ENCODE measurements at regions not wholly inside any gene's neighbourhood (a gene's known extent, or its start where the extent isn't known, plus 50 kb on each side); places are given as distances from the start of the nearest gene placed in this dataset.

DNA sequence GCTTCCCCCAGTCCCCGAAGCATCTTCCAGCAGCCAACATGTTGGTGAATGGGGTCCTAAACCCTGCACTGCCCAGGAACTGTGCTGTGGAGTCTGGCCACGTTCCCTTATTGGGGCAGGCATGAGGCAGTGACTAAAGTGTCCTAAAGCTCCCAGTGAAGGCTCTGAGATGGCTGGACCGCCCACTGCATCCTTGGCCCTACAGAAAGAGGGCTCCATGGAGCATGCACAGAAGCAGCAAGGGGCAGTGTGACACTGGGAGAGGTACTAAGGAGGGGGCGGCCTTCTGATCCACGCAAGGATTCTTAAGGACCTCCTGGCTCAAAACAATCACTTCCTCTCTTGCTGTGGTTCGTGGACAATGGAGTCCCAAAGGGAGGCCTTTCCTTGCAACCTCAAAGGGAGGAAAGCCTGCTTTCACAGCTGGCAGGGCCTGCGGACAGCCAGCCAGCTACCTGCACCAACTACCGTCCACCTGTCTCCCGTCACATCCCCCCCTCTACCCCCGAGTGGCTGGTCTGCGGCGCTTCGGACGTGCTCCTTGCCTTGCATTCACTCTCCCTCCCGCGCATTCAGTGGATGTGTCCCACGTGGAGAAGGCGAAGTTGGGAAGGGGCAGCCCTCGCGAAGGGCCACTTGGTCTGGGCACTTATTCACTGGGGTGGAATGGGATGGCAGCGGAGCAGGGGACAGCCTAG is 63.9 kb upstream of the STARD13 start:
- H3K27me3 ChIP-seq (replicated peaks; ENCODE audit: insufficient read depth) = no peaks in the 10 kb centered on the region
- TF ChIP-seq, protein P1, sequence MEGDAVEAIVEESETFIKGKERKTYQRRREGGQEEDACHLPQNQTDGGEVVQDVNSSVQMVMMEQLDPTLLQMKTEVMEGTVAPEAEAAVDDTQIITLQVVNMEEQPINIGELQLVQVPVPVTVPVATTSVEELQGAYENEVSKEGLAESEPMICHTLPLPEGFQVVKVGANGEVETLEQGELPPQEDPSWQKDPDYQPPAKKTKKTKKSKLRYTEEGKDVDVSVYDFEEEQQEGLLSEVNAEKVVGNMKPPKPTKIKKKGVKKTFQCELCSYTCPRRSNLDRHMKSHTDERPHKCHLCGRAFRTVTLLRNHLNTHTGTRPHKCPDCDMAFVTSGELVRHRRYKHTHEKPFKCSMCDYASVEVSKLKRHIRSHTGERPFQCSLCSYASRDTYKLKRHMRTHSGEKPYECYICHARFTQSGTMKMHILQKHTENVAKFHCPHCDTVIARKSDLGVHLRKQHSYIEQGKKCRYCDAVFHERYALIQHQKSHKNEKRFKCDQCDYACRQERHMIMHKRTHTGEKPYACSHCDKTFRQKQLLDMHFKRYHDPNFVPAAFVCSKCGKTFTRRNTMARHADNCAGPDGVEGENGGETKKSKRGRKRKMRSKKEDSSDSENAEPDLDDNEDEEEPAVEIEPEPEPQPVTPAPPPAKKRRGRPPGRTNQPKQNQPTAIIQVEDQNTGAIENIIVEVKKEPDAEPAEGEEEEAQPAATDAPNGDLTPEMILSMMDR (IDR thresholded peaks at IDR 0.05) = no peak
- TF ChIP-seq POLR2A (IDR thresholded peaks at IDR 0.05) (no peak), POLR2AphosphoS5 (IDR thresholded peaks at IDR 0.05) (no peak)
- H3K36me3 ChIP-seq = no peaks in the 10 kb centered on the region
- H3K9me3 ChIP-seq = no peaks in the 10 kb centered on the region
- intact Hi-C loops (cut with DNase I) = no loop called here
- no peak for DNase-seq (ENCODE audit: low spot score)
- H3K4me1 ChIP-seq (replicated peaks) = no peaks in the 10 kb centered on the region
- H3K4me3 ChIP-seq = peak overlapping the region; percentile 60 to 67
- H3K27ac ChIP-seq = peak overlapping the region; percentile 68 to 78
- 45% methylated on average over 21 of the region's 21 CpGs for WGBS

DNA sequence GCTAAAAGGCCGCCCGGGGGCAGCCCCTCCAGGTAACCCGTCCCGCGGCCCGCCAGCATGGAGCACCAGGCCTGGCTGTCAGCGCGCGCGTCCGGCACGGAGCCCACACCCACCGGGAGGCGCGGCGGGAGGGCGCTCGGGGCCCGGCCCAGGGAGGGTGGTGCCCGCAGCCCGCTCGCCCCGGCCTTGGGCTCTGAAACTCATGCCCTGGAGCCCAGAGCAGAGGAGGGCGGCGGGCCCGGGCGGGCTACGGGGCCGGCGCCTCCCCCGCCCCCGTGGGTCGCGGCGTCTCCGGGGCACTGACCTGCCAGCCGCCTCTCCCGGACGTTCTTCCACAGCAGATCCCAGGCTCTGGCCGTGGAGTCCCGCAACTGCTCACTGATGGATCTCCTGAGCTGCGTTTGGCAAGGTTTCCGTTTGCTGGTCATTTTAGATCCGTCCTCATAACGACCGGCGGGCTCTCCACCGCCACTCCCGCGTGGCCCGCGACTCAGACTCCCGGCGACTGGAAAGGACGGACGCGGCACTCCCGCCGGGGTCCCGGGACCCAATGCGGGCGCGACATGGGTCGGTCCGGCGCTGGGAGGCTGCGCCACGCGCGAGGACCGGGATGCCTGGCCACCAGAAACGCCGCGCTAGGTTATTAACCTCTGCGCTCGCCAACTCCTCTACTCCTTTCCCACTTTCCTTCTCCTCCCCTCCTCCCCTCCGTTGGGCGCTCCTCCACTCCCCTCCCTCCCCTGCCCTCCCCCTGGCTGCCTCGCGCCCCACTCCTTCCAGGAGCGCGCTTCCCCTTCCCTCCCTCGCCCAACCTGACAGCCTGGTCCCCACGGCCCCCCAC is 64.7 kb upstream of the STARD13 start:
- H3K27ac ChIP-seq = peak overlapping the region; percentile 68 to 78
- no peaks in the 10 kb centered on the region for H3K27me3 ChIP-seq (replicated peaks; ENCODE audit: insufficient read depth)
- no peaks in the 10 kb centered on the region for H3K4me1 ChIP-seq (replicated peaks)
- DNase-seq (ENCODE audit: low spot score) = peak; percentile 7
- TF ChIP-seq, protein P1 (IDR thresholded peaks at IDR 0.05) = no peak
- TF ChIP-seq POLR2AphosphoS5 (IDR thresholded peaks at IDR 0.05) (no peak), POLR2A (IDR thresholded peaks at IDR 0.05) (peak; percentile 13)
- H3K9me3 ChIP-seq = no peaks in the 10 kb centered on the region
- WGBS = under 1% methylated on average over 66 of the region's 84 CpGs
- H3K36me3 ChIP-seq = no peaks in the 10 kb centered on the region
- peak overlapping the region; percentile 60 to 67 for H3K4me3 ChIP-seq
- intact Hi-C loops (cut with DNase I) = no loop called here

DNA sequence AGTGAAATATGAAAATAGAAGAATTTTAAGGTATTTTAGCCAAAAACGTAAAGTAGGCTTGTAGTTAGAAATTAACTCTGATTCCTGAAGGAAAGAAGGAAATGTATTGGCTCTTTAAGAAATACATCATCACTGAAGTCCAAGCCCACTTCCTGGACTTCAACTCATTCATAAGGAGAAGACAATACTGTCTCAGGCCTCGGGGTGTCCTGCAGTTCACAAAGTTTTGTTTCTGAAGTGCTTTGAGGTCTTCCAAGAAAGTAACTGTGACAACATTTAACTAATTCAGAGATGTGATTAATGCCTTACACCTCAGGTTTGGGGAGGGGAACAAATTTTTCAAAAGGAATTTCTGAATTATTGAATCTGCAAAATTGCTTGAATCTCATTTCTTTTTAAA is 65.8 kb upstream of the STARD13 start:
- no peaks in the 10 kb centered on the region for H3K27me3 ChIP-seq (replicated peaks; ENCODE audit: insufficient read depth)
- H3K9me3 ChIP-seq = no peaks in the 10 kb centered on the region
- no peak overlapping the region for H3K4me3 ChIP-seq
- H3K36me3 ChIP-seq = no peaks in the 10 kb centered on the region
- TF ChIP-seq POLR2AphosphoS5 (IDR thresholded peaks at IDR 0.05) (no peak), POLR2A (IDR thresholded peaks at IDR 0.05) (no peak)
- TF ChIP-seq, protein P1 (IDR thresholded peaks at IDR 0.05) = no peak
- DNase-seq (ENCODE audit: low spot score) = no peak
- WGBS = 45% methylated on average over 2 of the region's 2 CpGs
- no peaks in the 10 kb centered on the region for H3K4me1 ChIP-seq (replicated peaks)
- H3K27ac ChIP-seq = no peak overlapping the region
- intact Hi-C loops (cut with DNase I) = no loop called here

DNA sequence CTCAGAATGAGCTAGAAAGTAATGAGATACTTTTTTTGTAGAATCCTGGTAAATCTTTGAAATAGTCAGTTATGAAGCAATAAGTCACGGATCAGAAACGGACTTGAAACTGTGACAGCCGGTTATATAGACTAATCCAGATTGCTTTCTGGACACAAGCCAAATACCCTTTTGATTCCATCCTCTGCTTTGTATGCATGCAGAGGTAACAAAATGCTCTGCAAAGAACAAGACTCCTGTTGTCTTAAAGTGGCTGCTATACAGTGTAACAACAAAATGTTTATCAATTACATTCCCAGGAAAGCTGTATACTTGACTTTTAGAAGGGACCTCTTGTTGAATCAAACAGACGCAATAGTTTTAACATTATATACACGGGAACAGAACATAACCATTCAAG is 66.5 kb upstream of the STARD13 start:
- Histone ChIP-seq H3K36me3 (no peaks in the 10 kb centered on the region), H3K9me3 (no peaks in the 10 kb centered on the region), H3K27me3 (replicated peaks; ENCODE audit: insufficient read depth) (no peaks in the 10 kb centered on the region), H3K4me1 (replicated peaks) (no peaks in the 10 kb centered on the region), H3K27ac (no peak overlapping the region), H3K4me3 (no peak overlapping the region)
- DNase-seq (ENCODE audit: low spot score) = no peak
- TF ChIP-seq POLR2AphosphoS5 (IDR thresholded peaks at IDR 0.05) (no peak), POLR2A (IDR thresholded peaks at IDR 0.05) (no peak)
- TF ChIP-seq, protein P1 (IDR thresholded peaks at IDR 0.05) = no peak
- intact Hi-C loops (cut with DNase I) = no loop called here
- WGBS = 88% methylated on average over 5 of the region's 5 CpGs
